ENCODE measurements at regions not wholly inside any gene's neighbourhood (a gene's known extent, or its start where the extent isn't known, plus 50 kb on each side); places are given as distances from the start of the nearest gene placed in this dataset.

GRCh38 chr1:87230501-87230900, 98.2 kb upstream of the LMO4 start:
- no peak overlapping the region for H3K27ac ChIP-seq
- no peak for DNase-seq (ENCODE audit: low read depth in 1 of 2, low spot score in 1 of 2)
- H3K36me3 ChIP-seq: no peaks in the 10 kb centered on the region
- H3K9me3 ChIP-seq (ENCODE audit: low read depth): no peaks in the 10 kb centered on the region
- H3K27me3 ChIP-seq: no peaks in the 10 kb centered on the region
- H3K4me3 ChIP-seq: no peak overlapping the region
- no peaks in the 10 kb centered on the region for H3K4me1 ChIP-seq (ENCODE audit: low read depth)
- TF ChIP-seq, protein P1, sequence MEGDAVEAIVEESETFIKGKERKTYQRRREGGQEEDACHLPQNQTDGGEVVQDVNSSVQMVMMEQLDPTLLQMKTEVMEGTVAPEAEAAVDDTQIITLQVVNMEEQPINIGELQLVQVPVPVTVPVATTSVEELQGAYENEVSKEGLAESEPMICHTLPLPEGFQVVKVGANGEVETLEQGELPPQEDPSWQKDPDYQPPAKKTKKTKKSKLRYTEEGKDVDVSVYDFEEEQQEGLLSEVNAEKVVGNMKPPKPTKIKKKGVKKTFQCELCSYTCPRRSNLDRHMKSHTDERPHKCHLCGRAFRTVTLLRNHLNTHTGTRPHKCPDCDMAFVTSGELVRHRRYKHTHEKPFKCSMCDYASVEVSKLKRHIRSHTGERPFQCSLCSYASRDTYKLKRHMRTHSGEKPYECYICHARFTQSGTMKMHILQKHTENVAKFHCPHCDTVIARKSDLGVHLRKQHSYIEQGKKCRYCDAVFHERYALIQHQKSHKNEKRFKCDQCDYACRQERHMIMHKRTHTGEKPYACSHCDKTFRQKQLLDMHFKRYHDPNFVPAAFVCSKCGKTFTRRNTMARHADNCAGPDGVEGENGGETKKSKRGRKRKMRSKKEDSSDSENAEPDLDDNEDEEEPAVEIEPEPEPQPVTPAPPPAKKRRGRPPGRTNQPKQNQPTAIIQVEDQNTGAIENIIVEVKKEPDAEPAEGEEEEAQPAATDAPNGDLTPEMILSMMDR (IDR thresholded peaks at IDR 0.05; ENCODE audit: low read depth, low read length): no peak

- H3K27me3 ChIP-seq: no peaks in the 10 kb centered on the region
- H3K4me3 ChIP-seq: no peak overlapping the region
- H3K36me3 ChIP-seq: no peaks in the 10 kb centered on the region
- TF ChIP-seq, protein P1 (IDR thresholded peaks at IDR 0.05; ENCODE audit: low read depth, low read length): no peak
- H3K4me1 ChIP-seq (ENCODE audit: low read depth): no peaks in the 10 kb centered on the region
- no peak for DNase-seq (ENCODE audit: low read depth in 1 of 2, low spot score in 1 of 2)
- H3K27ac ChIP-seq: no peak overlapping the region
- H3K9me3 ChIP-seq (ENCODE audit: low read depth): no peaks in the 10 kb centered on the region
Observed at GRCh38 chr1:87231703-87232367, 96.8 kb upstream of the LMO4 start.

GRCh38 chr1:87236585-87236984, 92.1 kb upstream of the LMO4 start:
- DNase-seq (ENCODE audit: low read depth in 1 of 2, low spot score in 1 of 2): no peak
- TF ChIP-seq, protein P1 (IDR thresholded peaks at IDR 0.05; ENCODE audit: low read depth, low read length): no peak
- H3K4me3 ChIP-seq: no peak overlapping the region

DNA sequence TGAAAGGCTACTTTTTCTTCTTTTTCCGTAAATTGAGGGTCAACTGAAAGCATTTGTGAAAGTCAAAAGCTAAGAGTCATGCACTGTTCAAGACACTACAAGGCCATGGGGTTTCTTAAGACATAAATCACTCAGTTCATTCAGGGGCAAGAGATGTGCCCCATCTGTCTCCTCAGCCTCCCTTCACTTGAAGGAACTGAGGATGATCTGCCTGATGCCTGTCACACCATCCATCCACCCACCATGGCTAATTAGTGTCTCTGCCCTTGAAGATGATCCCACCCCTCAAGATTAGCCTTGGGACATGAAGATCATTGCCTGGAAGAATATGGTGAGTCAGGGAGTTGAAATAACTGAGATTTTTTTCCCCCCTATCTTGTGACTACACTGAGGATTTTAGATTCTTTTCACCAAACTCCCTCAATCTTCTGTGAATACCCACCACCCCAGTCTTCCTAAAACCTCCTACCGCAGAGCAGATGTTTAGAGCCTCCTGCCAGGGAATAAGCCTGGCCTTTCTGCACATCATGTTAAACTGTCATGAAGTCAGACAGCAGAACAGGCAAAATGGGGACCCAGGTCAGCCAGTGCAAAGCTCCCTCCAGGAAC, 88.6 kb upstream of the LMO4 start:
- Histone ChIP-seq H3K4me1 (ENCODE audit: low read depth) (no peaks in the 10 kb centered on the region), H3K27me3 (no peaks in the 10 kb centered on the region), H3K4me3 (no peak overlapping the region), H3K27ac (no peak overlapping the region), H3K9me3 (ENCODE audit: low read depth) (no peaks in the 10 kb centered on the region), H3K36me3 (no peaks in the 10 kb centered on the region)
- DNase-seq (ENCODE audit: low read depth in 1 of 2, low spot score in 1 of 2): no peak
- TF ChIP-seq, protein P1 (IDR thresholded peaks at IDR 0.05; ENCODE audit: low read depth, low read length): no peak

More at GRCh38 chr1:87236585-87236984, 92.1 kb upstream of the LMO4 start:
- no peaks in the 10 kb centered on the region for H3K36me3 ChIP-seq
- no peaks in the 10 kb centered on the region for H3K9me3 ChIP-seq (ENCODE audit: low read depth)
- no peaks in the 10 kb centered on the region for H3K27me3 ChIP-seq
- H3K4me1 ChIP-seq (ENCODE audit: low read depth): no peaks in the 10 kb centered on the region
- H3K27ac ChIP-seq: no peak overlapping the region

DNA sequence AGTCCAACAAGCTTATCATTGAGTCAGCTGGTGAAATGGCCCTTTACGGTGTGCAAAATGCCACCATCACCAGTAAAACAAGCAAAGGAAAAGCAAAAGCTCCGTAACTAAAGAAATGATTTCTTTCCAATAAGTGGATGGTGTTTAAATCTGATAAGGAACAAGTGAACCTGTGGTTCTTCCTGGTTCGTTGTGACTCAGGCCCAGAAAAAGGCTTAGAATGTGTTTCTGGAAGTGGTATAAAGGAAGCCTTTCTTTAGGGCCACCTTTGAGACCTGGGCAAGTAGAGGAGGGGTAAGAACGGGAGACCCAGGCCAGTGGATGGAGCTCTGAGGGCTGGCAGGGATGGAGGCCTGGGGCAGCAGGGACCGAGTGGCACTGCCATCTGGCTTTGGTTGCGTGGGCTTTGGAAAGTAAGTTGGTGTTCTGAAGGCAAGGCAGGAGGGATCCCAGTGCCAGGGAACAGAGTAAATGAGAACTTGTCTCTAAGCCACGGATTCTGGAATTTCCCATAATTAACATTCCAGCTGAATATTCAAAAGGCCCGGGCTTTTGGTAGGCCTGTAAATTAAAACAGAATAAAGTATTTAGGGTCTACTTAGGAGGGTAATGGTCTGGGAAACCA, 87.9 kb upstream of the LMO4 start:
- no peaks in the 10 kb centered on the region for H3K27me3 ChIP-seq
- no peak overlapping the region for H3K27ac ChIP-seq

More for the DNA sequence above, 87.9 kb upstream of the LMO4 start:
- Histone ChIP-seq H3K4me3 (no peak overlapping the region), H3K9me3 (ENCODE audit: low read depth) (no peaks in the 10 kb centered on the region), H3K36me3 (no peaks in the 10 kb centered on the region), H3K4me1 (ENCODE audit: low read depth) (no peaks in the 10 kb centered on the region)
- no peak for DNase-seq (ENCODE audit: low read depth in 1 of 2, low spot score in 1 of 2)
- TF ChIP-seq, protein P1 (IDR thresholded peaks at IDR 0.05; ENCODE audit: low read depth, low read length): no peak

Measured in cardiac muscle cell (in vitro differentiated cells and primary cell).